Natural killer cell (primary cell): ENCODE measurements at regions not wholly inside any gene's neighbourhood (a gene's known extent, or its start where the extent isn't known, plus 50 kb on each side); places are given as distances from the start of the nearest gene placed in this dataset.

Experiments
- ATAC-seq, 3 donors: fragments of 150-1000 bp in 2 of 3; fragments of 200-7000 bp in 1 of 3; cut with Tn5 transposase; 1 replicate in 1 of 3; 2 replicates in 2 of 3; pipeline ENCODE4 v1.10.0; 2021; ENCODE audit warnings: mild to moderate bottlenecking in 2 of 3, moderate library complexity in 2 of 3
- DNase-seq, 2 donors: peaks; one replicate each; pipeline versions ENCODE4 v3.0.0 to v3.0.0-alpha.2; 2013 to 2021; ENCODE audit warnings: mixed read lengths in 1 of 2
- H3K27ac ChIP-seq: one replicate; pipeline ENCODE4 v1.5.1; 2013; ENCODE audit warnings: mild to moderate bottlenecking, low read length
- H3K27me3 ChIP-seq: one replicate; pipeline ENCODE4 v1.6.1; 2013; ENCODE audit warnings: low read length; ENCODE audit not compliant: control insufficient read depth, insufficient read depth
- H3K36me3 ChIP-seq: one replicate; pipeline ENCODE4 v1.6.1; 2013; ENCODE audit warnings: low read length; ENCODE audit not compliant: control insufficient read depth, insufficient read depth
- H3K4me1 ChIP-seq: one replicate; pipeline ENCODE4 v1.6.1; 2013; ENCODE audit warnings: low read length; ENCODE audit not compliant: control insufficient read depth, insufficient read depth
- H3K4me3 ChIP-seq: one replicate; pipeline ENCODE4 v1.5.1; 2013; ENCODE audit warnings: low read length
- H3K9me3 ChIP-seq: one replicate; pipeline ENCODE4 v1.6.1; 2013; ENCODE audit warnings: low read length; ENCODE audit not compliant: control insufficient read depth, insufficient read depth
- H3K27ac Mint-ChIP-seq, 2 donors: one replicate each; pipeline ENCODE4 v1.8.0; 2022; ENCODE audit warnings: mild to moderate bottlenecking in 2 of 2, mixed read lengths in 2 of 2, moderate library complexity in 1 of 2
- H3K27me3 Mint-ChIP-seq, 2 donors: one replicate each; pipeline ENCODE4 v1.8.0; 2022; ENCODE audit warnings: low read depth in 2 of 2, mixed read lengths in 2 of 2
- H3K36me3 Mint-ChIP-seq: one replicate; pipeline ENCODE4 v1.8.0; 2022; ENCODE audit warnings: mixed read lengths
- H3K4me1 Mint-ChIP-seq, 2 donors: one replicate each; pipeline ENCODE4 v1.8.0; 2022; ENCODE audit warnings: mixed read lengths in 2 of 2
- H3K4me3 Mint-ChIP-seq: one replicate; pipeline ENCODE4 v1.8.0; 2022; ENCODE audit warnings: mild to moderate bottlenecking, moderate library complexity, mixed read lengths
- H3K9me3 Mint-ChIP-seq, 2 donors: one replicate each; pipeline ENCODE4 v1.8.0; 2022; ENCODE audit warnings: mixed read lengths in 2 of 2
- CTCF ChIP-seq: fragments of 200-600 bp; IDR thresholded peaks from one replicate; pipeline ENCODE4 v1.8.0; 2022; ENCODE audit warnings: antibody characterized with exemption
- WGBS: methylation state at CpG from one replicate; pipeline ENCODE4 v1.1.7; 2013; ENCODE audit warnings: missing lambda C conversion rate; ENCODE audit not compliant: insufficient coverage; 5-methylcytosine and 5-hydroxymethylcytosine counted together
- intact Hi-C: fragments of 100-400 bp; cut with micrococcal nuclease; formaldehyde crosslinking; loops from one replicate; pipeline ENCODE4 v1.14.2; 2022

- intact Hi-C loops = no loop called here
- no peak for DNase-seq
- Histone ChIP-seq H3K27me3 (no peaks in the 10 kb centered on the region), H3K4me3 (no peak overlapping the region), H3K27ac (no peak overlapping the region), H3K9me3 (no peaks in the 10 kb centered on the region), H3K4me1 (no peaks in the 10 kb centered on the region), H3K36me3 (no peaks in the 10 kb centered on the region)
- H3K27ac Mint-ChIP-seq = no peak overlapping the region
- no peak overlapping the region for H3K4me3 Mint-ChIP-seq
- no peak for ATAC-seq
- no peaks in the 10 kb centered on the region for H3K4me1 Mint-ChIP-seq
- H3K36me3 Mint-ChIP-seq = no peaks in the 10 kb centered on the region
- TF ChIP-seq CTCF = no peak
- 100% methylated on average over 1 of the region's 1 CpG for WGBS
- H3K27me3 Mint-ChIP-seq = peaks cover 9 to 13% of the 10 kb centered on the region in 2 donors
- H3K9me3 Mint-ChIP-seq = no peaks in the 10 kb centered on the region
These were observed 258.8 kb upstream of the CDH5 start for GRCh38 chr16:66107661-66108060.

- H3K4me1 ChIP-seq = no peaks in the 10 kb centered on the region
- no peaks in the 10 kb centered on the region for H3K36me3 Mint-ChIP-seq
- no peaks in the 10 kb centered on the region for H3K9me3 Mint-ChIP-seq
- WGBS = 66% methylated on average over 4 of the region's 4 CpGs
- intact Hi-C loops = no loop called here
- no peaks in the 10 kb centered on the region for H3K9me3 ChIP-seq
- H3K4me3 ChIP-seq = no peak overlapping the region
- DNase-seq = no peak
- H3K36me3 ChIP-seq = no peaks in the 10 kb centered on the region
- H3K4me3 Mint-ChIP-seq = no peak overlapping the region
- H3K27ac ChIP-seq = no peak overlapping the region
- no peaks in the 10 kb centered on the region for H3K27me3 ChIP-seq
- no peak for TF ChIP-seq CTCF
- no peak overlapping the region for H3K27ac Mint-ChIP-seq
- H3K4me1 Mint-ChIP-seq = no peaks in the 10 kb centered on the region
- ATAC-seq = no peak
- H3K27me3 Mint-ChIP-seq = peaks cover 14 to 19% of the 10 kb centered on the region in 2 donors
These were observed 263.3 kb upstream of the CDH5 start for GRCh38 chr16:66103211-66103610.

GRCh38 chr16:66099306-66099705, 267.2 kb upstream of the CDH5 start:
- DNase-seq (no peak), ATAC-seq (no peak)
- no peaks in the 10 kb centered on the region for H3K4me1 Mint-ChIP-seq
- H3K9me3 Mint-ChIP-seq = no peaks in the 10 kb centered on the region
- TF ChIP-seq CTCF = no peak
- H3K36me3 ChIP-seq = no peaks in the 10 kb centered on the region
- H3K27ac ChIP-seq = no peak overlapping the region
- no peaks in the 10 kb centered on the region for H3K9me3 ChIP-seq
- no peak overlapping the region for H3K4me3 ChIP-seq
- H3K4me1 ChIP-seq = no peaks in the 10 kb centered on the region
- no peak overlapping the region for H3K4me3 Mint-ChIP-seq
- no peaks in the 10 kb centered on the region for H3K27me3 ChIP-seq
- 73% methylated on average over 4 of the region's 4 CpGs for WGBS
- no peak overlapping the region for H3K27ac Mint-ChIP-seq
- peaks cover 21 to 37% of the 10 kb centered on the region in 2 donors for H3K27me3 Mint-ChIP-seq
- intact Hi-C loops = no loop called here
- H3K36me3 Mint-ChIP-seq = no peaks in the 10 kb centered on the region

- Histone ChIP-seq H3K27me3 (no peaks in the 10 kb centered on the region), H3K9me3 (no peaks in the 10 kb centered on the region), H3K4me3 (no peak overlapping the region), H3K4me1 (no peaks in the 10 kb centered on the region), H3K36me3 (no peaks in the 10 kb centered on the region), H3K27ac (no peak overlapping the region)
- H3K4me3 Mint-ChIP-seq = no peak overlapping the region
- intact Hi-C loops = no loop called here
- H3K27me3 Mint-ChIP-seq = peaks cover 21 to 37% of the 10 kb centered on the region in 2 donors
- ATAC-seq (no peak), DNase-seq (no peak)
- WGBS = 72% methylated on average over 6 of the region's 6 CpGs
- no peaks in the 10 kb centered on the region for H3K36me3 Mint-ChIP-seq
- H3K27ac Mint-ChIP-seq = no peak overlapping the region
- no peak for TF ChIP-seq CTCF
- no peaks in the 10 kb centered on the region for H3K4me1 Mint-ChIP-seq
- H3K9me3 Mint-ChIP-seq = no peaks in the 10 kb centered on the region
These were observed 268.7 kb upstream of the CDH5 start for GRCh38 chr16:66097751-66098150.
